ENCODE measurements at regions not wholly inside any gene's neighbourhood (a gene's known extent, or its start where the extent isn't known, plus 50 kb on each side); places are given as distances from the start of the nearest gene placed in this dataset.

DNA sequence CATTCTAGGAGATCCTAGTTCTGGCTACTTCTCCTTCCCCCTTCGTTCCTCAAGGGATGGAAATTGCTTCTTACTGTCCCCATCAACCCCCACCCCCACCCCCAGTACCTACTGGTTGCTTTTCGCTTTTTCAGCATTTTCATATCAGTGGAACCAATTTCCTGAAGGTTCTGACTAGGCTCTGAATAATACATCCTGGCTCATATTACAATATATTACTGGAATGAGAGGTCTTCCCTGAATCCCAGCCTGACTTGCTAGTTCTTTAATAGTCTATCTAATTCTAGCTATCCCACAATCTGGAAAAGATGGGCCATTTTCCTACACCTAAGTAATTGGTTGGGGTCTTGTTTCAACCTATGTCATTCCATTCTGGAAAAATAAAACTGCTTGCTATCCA lies 207.4 kb downstream of the COG6 start:
- no peaks in the 10 kb centered on the region for H3K4me1 ChIP-seq (ENCODE audit: insufficient read depth, low read length)
- Mint-ChIP-seq H3K4me1 (ENCODE audit: low read depth, unreplicated experiment) (no peaks in the 10 kb centered on the region), H3K27ac (ENCODE audit: unreplicated experiment) (no peak overlapping the region), H3K36me3 (ENCODE audit: low read depth, unreplicated experiment) (no peaks in the 10 kb centered on the region), H3K27me3 (ENCODE audit: low read depth, unreplicated experiment) (no peaks in the 10 kb centered on the region), H3K9me3 (ENCODE audit: unreplicated experiment) (no peaks in the 10 kb centered on the region), H3K4me3 (ENCODE audit: unreplicated experiment) (no peak overlapping the region)
- no peak overlapping the region for H3K27ac ChIP-seq (ENCODE audit: low read depth, low read length)
- H3K79me2 ChIP-seq (ENCODE audit: insufficient read depth, low read length) = no peaks in the 10 kb centered on the region
- no peaks in the 10 kb centered on the region for H3K36me3 ChIP-seq (ENCODE audit: insufficient read depth, low read length)
- H3K27me3 ChIP-seq (ENCODE audit: insufficient read depth, low read length) = no peaks in the 10 kb centered on the region
- no peak overlapping the region for H2AFZ ChIP-seq (ENCODE audit: low read depth, low read length)
- no peak overlapping the region for H3K9ac ChIP-seq (ENCODE audit: low read length)
- DNase-seq (ENCODE audit: low read depth) (no peak), FAIRE-seq (no peak)
- TF ChIP-seq, protein P1, sequence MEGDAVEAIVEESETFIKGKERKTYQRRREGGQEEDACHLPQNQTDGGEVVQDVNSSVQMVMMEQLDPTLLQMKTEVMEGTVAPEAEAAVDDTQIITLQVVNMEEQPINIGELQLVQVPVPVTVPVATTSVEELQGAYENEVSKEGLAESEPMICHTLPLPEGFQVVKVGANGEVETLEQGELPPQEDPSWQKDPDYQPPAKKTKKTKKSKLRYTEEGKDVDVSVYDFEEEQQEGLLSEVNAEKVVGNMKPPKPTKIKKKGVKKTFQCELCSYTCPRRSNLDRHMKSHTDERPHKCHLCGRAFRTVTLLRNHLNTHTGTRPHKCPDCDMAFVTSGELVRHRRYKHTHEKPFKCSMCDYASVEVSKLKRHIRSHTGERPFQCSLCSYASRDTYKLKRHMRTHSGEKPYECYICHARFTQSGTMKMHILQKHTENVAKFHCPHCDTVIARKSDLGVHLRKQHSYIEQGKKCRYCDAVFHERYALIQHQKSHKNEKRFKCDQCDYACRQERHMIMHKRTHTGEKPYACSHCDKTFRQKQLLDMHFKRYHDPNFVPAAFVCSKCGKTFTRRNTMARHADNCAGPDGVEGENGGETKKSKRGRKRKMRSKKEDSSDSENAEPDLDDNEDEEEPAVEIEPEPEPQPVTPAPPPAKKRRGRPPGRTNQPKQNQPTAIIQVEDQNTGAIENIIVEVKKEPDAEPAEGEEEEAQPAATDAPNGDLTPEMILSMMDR (IDR thresholded peaks at IDR 0.05; ENCODE audit: insufficient read depth, low read depth, low read length) = no peak
- no peak overlapping the region for H3K4me3 ChIP-seq (ENCODE audit: insufficient read depth, low read depth, low read length)
- no peak overlapping the region for H3K4me2 ChIP-seq (ENCODE audit: low read length)
- H3K9me3 ChIP-seq (ENCODE audit: insufficient read depth, low read depth, low read length) = no peaks in the 10 kb centered on the region
- no peaks in the 10 kb centered on the region for H4K20me1 ChIP-seq (ENCODE audit: insufficient read depth, low read length)

DNA sequence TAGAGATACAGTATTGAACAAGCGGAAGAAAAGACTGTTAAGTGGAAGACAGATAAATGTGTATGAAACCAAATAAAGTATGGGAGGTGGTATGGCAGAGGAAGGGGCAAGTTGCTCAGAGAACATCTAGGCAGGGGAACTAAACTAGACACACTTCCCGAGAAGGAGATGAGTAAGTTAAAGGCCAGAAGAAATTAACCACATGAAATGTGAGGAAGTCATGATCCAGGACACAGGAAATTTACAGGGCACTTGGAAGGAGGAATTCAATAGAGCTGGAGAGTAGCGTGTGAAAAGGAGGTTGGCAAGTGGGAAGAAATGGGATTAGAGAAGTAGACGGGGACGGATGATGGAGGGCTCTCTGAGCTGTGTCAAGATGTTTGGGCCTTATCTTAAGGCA lies 208.8 kb downstream of the COG6 start:
- H3K79me2 ChIP-seq (ENCODE audit: insufficient read depth, low read length) = no peaks in the 10 kb centered on the region
- DNase-seq (ENCODE audit: low read depth) = no peak
- no peak for TF ChIP-seq EZH2 (IDR thresholded peaks at IDR 0.05; ENCODE audit: insufficient read depth, low read length)
- TF ChIP-seq, protein P1 (IDR thresholded peaks at IDR 0.05; ENCODE audit: insufficient read depth, low read depth, low read length) = no peak
- H3K4me1 ChIP-seq (ENCODE audit: insufficient read depth, low read length) = no peaks in the 10 kb centered on the region
- Mint-ChIP-seq H3K9me3 (ENCODE audit: unreplicated experiment) (no peaks in the 10 kb centered on the region), H3K4me3 (ENCODE audit: unreplicated experiment) (no peak overlapping the region), H3K27ac (ENCODE audit: unreplicated experiment) (no peak overlapping the region), H3K36me3 (ENCODE audit: low read depth, unreplicated experiment) (no peaks in the 10 kb centered on the region), H3K27me3 (ENCODE audit: low read depth, unreplicated experiment) (no peaks in the 10 kb centered on the region), H3K4me1 (ENCODE audit: low read depth, unreplicated experiment) (no peaks in the 10 kb centered on the region)
- H3K36me3 ChIP-seq (ENCODE audit: insufficient read depth, low read length) = no peaks in the 10 kb centered on the region
- no peaks in the 10 kb centered on the region for H4K20me1 ChIP-seq (ENCODE audit: insufficient read depth, low read length)
- H3K27ac ChIP-seq (ENCODE audit: low read depth, low read length) = no peak overlapping the region
- H3K4me2 ChIP-seq (ENCODE audit: low read length) = no peak overlapping the region
- H3K9me3 ChIP-seq (ENCODE audit: insufficient read depth, low read depth, low read length) = no peaks in the 10 kb centered on the region
- H2AFZ ChIP-seq (ENCODE audit: low read depth, low read length) = no peak overlapping the region
- H3K9ac ChIP-seq (ENCODE audit: low read length) = no peak overlapping the region
- FAIRE-seq = no peak
- no peak overlapping the region for H3K4me3 ChIP-seq (ENCODE audit: insufficient read depth, low read depth, low read length)
- no peaks in the 10 kb centered on the region for H3K27me3 ChIP-seq (ENCODE audit: insufficient read depth, low read length)

DNA sequence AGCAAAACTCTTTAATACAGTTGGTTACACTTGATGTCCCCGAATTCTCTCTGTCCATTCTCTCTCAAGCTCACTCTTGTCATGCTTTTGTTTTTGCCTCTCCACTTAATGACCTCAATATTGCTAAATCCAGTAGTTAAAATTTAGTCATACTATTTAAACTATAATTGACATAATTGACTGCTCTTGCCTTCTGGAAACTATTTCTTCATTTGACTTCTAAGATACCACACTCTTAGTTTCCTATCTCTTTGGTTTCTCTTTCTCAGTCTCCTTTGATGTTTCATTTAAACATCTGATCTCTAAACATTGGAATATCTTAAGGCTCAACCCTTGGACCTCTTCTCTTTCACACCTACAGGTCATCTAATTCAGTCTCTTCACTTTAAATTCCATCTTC lies 211.3 kb downstream of the COG6 start:
- Histone ChIP-seq H3K27me3 (ENCODE audit: insufficient read depth, low read length) (no peaks in the 10 kb centered on the region), H4K20me1 (ENCODE audit: insufficient read depth, low read length) (no peaks in the 10 kb centered on the region), H3K27ac (ENCODE audit: low read depth, low read length) (no peak overlapping the region), H3K36me3 (ENCODE audit: insufficient read depth, low read length) (no peaks in the 10 kb centered on the region), H3K79me2 (ENCODE audit: insufficient read depth, low read length) (no peaks in the 10 kb centered on the region), H3K4me2 (ENCODE audit: low read length) (no peak overlapping the region), H3K4me1 (ENCODE audit: insufficient read depth, low read length) (no peaks in the 10 kb centered on the region), H3K4me3 (ENCODE audit: insufficient read depth, low read depth, low read length) (no peak overlapping the region), H3K9ac (ENCODE audit: low read length) (no peak overlapping the region), H3K9me3 (ENCODE audit: insufficient read depth, low read depth, low read length) (no peaks in the 10 kb centered on the region), H2AFZ (ENCODE audit: low read depth, low read length) (no peak overlapping the region)
- Mint-ChIP-seq H3K4me1 (ENCODE audit: low read depth, unreplicated experiment) (no peaks in the 10 kb centered on the region), H3K27me3 (ENCODE audit: low read depth, unreplicated experiment) (no peaks in the 10 kb centered on the region), H3K9me3 (ENCODE audit: unreplicated experiment) (no peaks in the 10 kb centered on the region), H3K4me3 (ENCODE audit: unreplicated experiment) (no peak overlapping the region), H3K27ac (ENCODE audit: unreplicated experiment) (no peak overlapping the region), H3K36me3 (ENCODE audit: low read depth, unreplicated experiment) (no peaks in the 10 kb centered on the region)
- DNase-seq (ENCODE audit: low read depth) (no peak), FAIRE-seq (no peak)
- TF ChIP-seq, protein P1 (IDR thresholded peaks at IDR 0.05; ENCODE audit: insufficient read depth, low read depth, low read length) = no peak
- TF ChIP-seq EZH2 (IDR thresholded peaks at IDR 0.05; ENCODE audit: insufficient read depth, low read length) = no peak

Data from astrocyte (in vitro differentiated cells and primary cell).